H1 (cell line): ENCODE measurements at regions not wholly inside any gene's neighbourhood (a gene's known extent, or its start where the extent isn't known, plus 50 kb on each side); places are given as distances from the start of the nearest gene placed in this dataset.

Experiments
- CTCF ChIA-PET: fragments of 300-600 bp; sonication (Branson Sonifier 250); formaldehyde crosslinking; loops from one replicate; lab custom pipeline; 2021; ENCODE audit not compliant: partially characterized antibody; lab: Charles Lee
- POLR2A ChIA-PET: fragments of 300-600 bp; sonication (Branson Sonifier 250); formaldehyde crosslinking; loops from one replicate; lab custom pipeline; 2021; ENCODE audit warnings: inconsistent platforms; ENCODE audit not compliant: partially characterized antibody; lab: Charles Lee
- DNase-seq, 2 experiments: peaks; one replicate each; pipeline versions ENCODE4 v3.0.0 to v3.0.0-alpha.2; 2010 to 2022; ENCODE audit warnings: low spot score in 2 of 2, low read depth in 1 of 2, mixed read lengths in 1 of 2
- FAIRE-seq: peaks from 2 replicates; lab custom pipeline; 2011; peaks lifted over from hg19 to GRCh38; lab: Jason Lieb, UNC
- H2AFZ ChIP-seq: 2 replicates; pipeline ENCODE4 v1.8.1; 2012; ENCODE audit warnings: low read length, inconsistent platforms
- H2AK5ac ChIP-seq: 2 replicates; pipeline ENCODE4 v1.6.1; 2013; ENCODE audit warnings: low read depth, low read length
- H2BK120ac ChIP-seq: replicated peaks from 2 replicates; pipeline ENCODE3; 2013; ENCODE audit warnings: low read depth, low read length, inconsistent platforms
- H2BK12ac ChIP-seq: 2 replicates; pipeline ENCODE4 v1.6.1; 2013; ENCODE audit warnings: low read depth, low read length
- H2BK15ac ChIP-seq: 2 replicates; pipeline ENCODE4 v1.6.1; 2013; ENCODE audit warnings: low read length
- H2BK20ac ChIP-seq: 2 replicates; pipeline ENCODE4 v1.6.1; 2013; ENCODE audit warnings: low read length
- H2BK5ac ChIP-seq: 2 replicates; pipeline ENCODE4 v1.6.1; 2013; ENCODE audit warnings: low read depth, low read length
- H3K14ac ChIP-seq: 2 replicates; pipeline ENCODE4 v1.6.1; 2013; ENCODE audit warnings: inconsistent platforms; ENCODE audit not compliant: insufficient read length
- H3K18ac ChIP-seq: 2 replicates; pipeline ENCODE4 v1.6.1; 2013; ENCODE audit warnings: low read length; ENCODE audit errors: extremely low read depth
- H3K23ac ChIP-seq: 2 replicates; pipeline ENCODE4 v1.6.1; 2013; ENCODE audit warnings: inconsistent platforms; ENCODE audit not compliant: insufficient read length
- H3K23me2 ChIP-seq: 2 replicates; pipeline ENCODE4 v1.6.1; 2013; ENCODE audit warnings: low read depth, low read length
- H3K27ac ChIP-seq: 2 replicates; pipeline ENCODE4 v1.6.1; 2011; ENCODE audit warnings: low read depth, low read length, inconsistent platforms
- H3K27me3 ChIP-seq, 4 experiments: replicated peaks in 1 of 4; 1 replicate in 1 of 4; 2 replicates in 3 of 4; pipeline versions ENCODE4 v1.6.1 to v1.8.1; 2011 to 2013; ENCODE audit warnings: low read length in 3 of 4, mild to moderate bottlenecking in 3 of 4, inconsistent platforms in 2 of 4, mixed read lengths in 2 of 4, moderate library complexity in 1 of 4; ENCODE audit not compliant: control insufficient read depth in 3 of 4, insufficient read depth in 3 of 4; ENCODE audit errors: extremely low read depth in 1 of 4
- H3K36me3 ChIP-seq, 4 experiments: 2 replicates each; pipeline versions ENCODE4 v1.6.1 to v1.8.1; 2011 to 2013; ENCODE audit warnings: mild to moderate bottlenecking in 4 of 4, low read length in 3 of 4, moderate library complexity in 2 of 4, control low read depth in 1 of 4, inconsistent platforms in 1 of 4; ENCODE audit not compliant: insufficient read depth in 4 of 4, control insufficient read depth in 2 of 4
- H3K4ac ChIP-seq: replicated peaks from 2 replicates; pipeline ENCODE3; 2013; ENCODE audit warnings: low read length, low read depth, mixed read lengths, inconsistent platforms; ENCODE audit not compliant: insufficient read length
- H3K4me1 ChIP-seq, 4 experiments: replicated peaks in 1 of 4; 1 replicate in 1 of 4; 2 replicates in 3 of 4; pipeline versions ENCODE4 v1.6.1 to v1.8.1; 2011 to 2013; ENCODE audit warnings: low read length in 3 of 4, inconsistent platforms in 2 of 4, mixed read lengths in 1 of 4; ENCODE audit not compliant: insufficient read depth in 4 of 4, control insufficient read depth in 3 of 4
- H3K4me2 ChIP-seq, 2 experiments: 2 replicates each; pipeline versions ENCODE4 v1.6.1 to v1.8.1; 2011 to 2013; ENCODE audit warnings: low read depth in 2 of 2, low read length in 2 of 2, control low read depth in 1 of 2, inconsistent platforms in 1 of 2, mild to moderate bottlenecking in 1 of 2; ENCODE audit not compliant: insufficient read depth in 1 of 2
- H3K4me3 ChIP-seq, 4 experiments: fragments of 200-600, 300-600 bp in 1 of 4; sonication (generic), shearing (Covaris generic), sonication (Bioruptor Twin) in 1 of 4; 2 replicates each; pipeline versions ENCODE4 v1.5.1 to v1.8.1; 2011 to 2016; ENCODE audit warnings: low read length in 4 of 4, low read depth in 3 of 4, control low read depth in 2 of 4, inconsistent platforms in 2 of 4, mild to moderate bottlenecking in 2 of 4, mixed read lengths in 1 of 4, moderate library complexity in 1 of 4; ENCODE audit not compliant: insufficient read depth in 2 of 4; ENCODE audit errors: extremely low read depth in 1 of 4
- H3K56ac ChIP-seq: replicated peaks from 2 replicates; pipeline ENCODE3; 2013; ENCODE audit warnings: low read depth, mild to moderate bottlenecking, mixed read lengths, low read length, inconsistent platforms; ENCODE audit not compliant: insufficient read length
- H3K79me1 ChIP-seq: 2 replicates; pipeline ENCODE4 v1.6.1; 2013; ENCODE audit warnings: low read depth, low read length, control low read depth
- H3K79me2 ChIP-seq, 2 experiments: 2 replicates each; pipeline versions ENCODE4 v1.6.1 to v1.8.1; 2012 to 2013; ENCODE audit warnings: low read length in 2 of 2, mild to moderate bottlenecking in 2 of 2, inconsistent platforms in 1 of 2; ENCODE audit not compliant: insufficient read depth in 2 of 2, control insufficient read depth in 1 of 2
- H3K9ac ChIP-seq, 4 experiments: replicated peaks in 1 of 4; 1 replicate in 1 of 4; 2 replicates in 3 of 4; pipeline versions ENCODE4 v1.6.1 to v1.8.1; 2011 to 2013; ENCODE audit warnings: low read depth in 3 of 4, low read length in 3 of 4, control low read depth in 2 of 4, mild to moderate bottlenecking in 2 of 4, moderate library complexity in 2 of 4, inconsistent platforms in 1 of 4; ENCODE audit errors: extremely low read depth in 1 of 4
- H3K9me3 ChIP-seq, 2 experiments: 2 replicates each; pipeline versions ENCODE4 v1.6.1 to v1.8.1; 2012 to 2013; ENCODE audit warnings: mild to moderate bottlenecking in 2 of 2, moderate library complexity in 2 of 2, control low read depth in 1 of 2, inconsistent platforms in 1 of 2, low read depth in 1 of 2, low read length in 1 of 2, mixed read lengths in 1 of 2; ENCODE audit not compliant: insufficient read depth in 2 of 2
- H4K20me1 ChIP-seq, 2 experiments: replicated peaks in 1 of 2; 2 replicates each; pipeline versions ENCODE3 to v1.8.1; 2011 to 2013; ENCODE audit warnings: inconsistent platforms in 2 of 2, low read length in 2 of 2, mild to moderate bottlenecking in 1 of 2; ENCODE audit not compliant: insufficient read depth in 2 of 2, control insufficient read depth in 1 of 2
- H4K5ac ChIP-seq: 2 replicates; pipeline ENCODE4 v1.6.1; 2013; ENCODE audit warnings: low read length, low read depth, mixed read lengths, inconsistent platforms; ENCODE audit not compliant: insufficient read length
- H4K8ac ChIP-seq: 2 replicates; pipeline ENCODE4 v1.8.0; 2013; ENCODE audit warnings: mild to moderate bottlenecking, moderate library complexity, low read length, inconsistent platforms; ENCODE audit not compliant: insufficient read depth; ENCODE audit errors: extremely low read depth
- H4K91ac ChIP-seq: replicated peaks from 2 replicates; pipeline ENCODE3; 2013; ENCODE audit warnings: low read length, mixed read lengths, inconsistent platforms; ENCODE audit not compliant: insufficient read length
- ATF2 ChIP-seq: IDR thresholded peaks from 2 replicates; pipeline ENCODE4 v1.6.1; 2012; ENCODE audit warnings: low read length, inconsistent platforms
- BACH1 ChIP-seq: IDR thresholded peaks from 2 replicates; pipeline ENCODE4 v1.6.1; 2012; ENCODE audit warnings: low read length, improper control_type of control experiment
- CEBPB ChIP-seq: IDR thresholded peaks from 2 replicates; pipeline ENCODE4 v1.6.1; 2012; ENCODE audit warnings: low read depth, low read length
- CHD2 ChIP-seq: IDR thresholded peaks from 2 replicates; pipeline ENCODE4 v1.6.1; 2012; ENCODE audit warnings: low read length, improper control_type of control experiment
- CTBP2 ChIP-seq: IDR thresholded peaks from 2 replicates; pipeline ENCODE4 v1.7.0; 2011; ENCODE audit warnings: borderline replicate concordance, mild to moderate bottlenecking, moderate library complexity, mixed read lengths, low read length; ENCODE audit not compliant: insufficient read depth, insufficient read length
- EGR1 ChIP-seq: IDR thresholded peaks from 2 replicates; pipeline ENCODE4 v1.6.1; 2011; ENCODE audit warnings: low read depth, low read length, borderline replicate concordance
- GABPA ChIP-seq: IDR thresholded peaks from 2 replicates; pipeline ENCODE4 v1.6.1; 2011; ENCODE audit warnings: mild to moderate bottlenecking, low read length, moderate library complexity, borderline replicate concordance; ENCODE audit not compliant: insufficient read depth
- PHF8 ChIP-seq: fragments of 200-600 bp; sonication (generic); conservative IDR thresholded peaks from 2 replicates; pipeline ENCODE4 v1.7.1; 2012; ENCODE audit warnings: low read depth, mild to moderate bottlenecking, inconsistent platforms, low read length, moderate library complexity
- RNF2 ChIP-seq: fragments of 200-900, 300-1000 bp; sonication (generic); IDR thresholded peaks from 2 replicates; pipeline ENCODE4 v1.7.1; 2016; ENCODE audit warnings: borderline replicate concordance, low read depth, mild to moderate bottlenecking, antibody characterized with exemption, low read length; ENCODE audit not compliant: poor library complexity, severe bottlenecking; ENCODE audit errors: missing control alignments
- SIX5 ChIP-seq: IDR thresholded peaks from 2 replicates; pipeline ENCODE4 v1.6.1; 2011; ENCODE audit warnings: mild to moderate bottlenecking, low read depth, low read length
- SRF ChIP-seq: IDR thresholded peaks from 2 replicates; pipeline ENCODE4 v1.6.1; 2011; ENCODE audit warnings: mild to moderate bottlenecking, low read depth, low read length, moderate library complexity
- TAF7 ChIP-seq: optimal IDR thresholded peaks from 2 replicates; pipeline ENCODE3; 2011; ENCODE audit warnings: low read depth, mild to moderate bottlenecking, inconsistent platforms, low read length, moderate library complexity, borderline replicate concordance
- TBP ChIP-seq: IDR thresholded peaks from 2 replicates; pipeline ENCODE4 v1.6.1; 2011; ENCODE audit warnings: low read depth, low read length, improper control_type of control experiment
- WGBS, 2 experiments: shearing (Covaris generic) in 1 of 2; methylation state at CpG; one replicate each; pipeline versions ENCODE4 v1.1.6 to v1.1.7; 2013 to 2015; ENCODE audit warnings: low lambda C conversion rate in 2 of 2, mixed read lengths in 2 of 2, inconsistent platforms in 1 of 2, low coverage in 1 of 2, missing lambda C conversion rate in 1 of 2; ENCODE audit not compliant: insufficient replicate concordance in 2 of 2, insufficient coverage in 1 of 2, insufficient read length in 1 of 2; ENCODE audit errors: extremely low coverage in 1 of 2, missing lambda C conversion rate in 1 of 2; 5-methylcytosine and 5-hydroxymethylcytosine counted together

GRCh38 chr2:83388804-83389203, 1070.3 kb downstream of the SUCLG1 start:
- Histone ChIP-seq H3K18ac (no peak overlapping the region), H4K5ac (no peak overlapping the region), H3K4me2 (no peak overlapping the region), H2BK120ac (no peak overlapping the region), H3K14ac (no peak overlapping the region), H2AK5ac (no peak overlapping the region), H3K27me3 (no peaks in the 10 kb centered on the region), H3K23ac (no peak overlapping the region), H3K9ac (no peak overlapping the region), H2BK5ac (no peak overlapping the region), H3K4me3 (no peak overlapping the region), H3K4me1 (no peaks in the 10 kb centered on the region), H2BK12ac (no peak overlapping the region), H2BK20ac (no peak overlapping the region), H4K8ac (no peak overlapping the region), H3K36me3 (no peaks in the 10 kb centered on the region), H4K20me1 (no peaks in the 10 kb centered on the region), H3K56ac (no peak overlapping the region), H3K4ac (no peak overlapping the region), H2BK15ac (no peak overlapping the region), H4K91ac (no peak overlapping the region), H3K79me1 (no peaks in the 10 kb centered on the region), H3K27ac (no peak overlapping the region), H3K79me2 (no peaks in the 10 kb centered on the region), H3K23me2 (no peaks in the 10 kb centered on the region), H3K9me3 (no peaks in the 10 kb centered on the region), H2AFZ (no peak overlapping the region)
- CTCF ChIA-PET: no interaction called here
- no peak for FAIRE-seq
- POLR2A ChIA-PET: no interaction called here
- 82% methylated on average over 1 of the region's 1 CpG; no CpG with 5 or more reads in 1 of the 2 experiments for WGBS, 2 experiments
- no peak for DNase-seq
- no peak for TF ChIP-seq RNF2
- TF ChIP-seq SIX5: no peak
- TF ChIP-seq EGR1: no peak
- no peak for TF ChIP-seq GABPA
- no peak for TF ChIP-seq BACH1
- TF ChIP-seq TAF7: no peak
- no peak for TF ChIP-seq PHF8
- no peak for TF ChIP-seq CHD2
- no peak for TF ChIP-seq ATF2
- TF ChIP-seq CEBPB: no peak
- TF ChIP-seq CTBP2: no peak
- no peak for TF ChIP-seq TBP
- TF ChIP-seq SRF: no peak
